ENCODE measurements at regions not wholly inside any gene's neighbourhood (a gene's known extent, or its start where the extent isn't known, plus 50 kb on each side); places are given as distances from the start of the nearest gene placed in this dataset.
A peak's percentile ranks its signal among the peaks of the same experiment; 100 is the strongest.

GRCh38 chr2:156215656-156216055 lies 116.9 kb downstream of the NR4A2 start:
- TF ChIP-seq, protein P1, sequence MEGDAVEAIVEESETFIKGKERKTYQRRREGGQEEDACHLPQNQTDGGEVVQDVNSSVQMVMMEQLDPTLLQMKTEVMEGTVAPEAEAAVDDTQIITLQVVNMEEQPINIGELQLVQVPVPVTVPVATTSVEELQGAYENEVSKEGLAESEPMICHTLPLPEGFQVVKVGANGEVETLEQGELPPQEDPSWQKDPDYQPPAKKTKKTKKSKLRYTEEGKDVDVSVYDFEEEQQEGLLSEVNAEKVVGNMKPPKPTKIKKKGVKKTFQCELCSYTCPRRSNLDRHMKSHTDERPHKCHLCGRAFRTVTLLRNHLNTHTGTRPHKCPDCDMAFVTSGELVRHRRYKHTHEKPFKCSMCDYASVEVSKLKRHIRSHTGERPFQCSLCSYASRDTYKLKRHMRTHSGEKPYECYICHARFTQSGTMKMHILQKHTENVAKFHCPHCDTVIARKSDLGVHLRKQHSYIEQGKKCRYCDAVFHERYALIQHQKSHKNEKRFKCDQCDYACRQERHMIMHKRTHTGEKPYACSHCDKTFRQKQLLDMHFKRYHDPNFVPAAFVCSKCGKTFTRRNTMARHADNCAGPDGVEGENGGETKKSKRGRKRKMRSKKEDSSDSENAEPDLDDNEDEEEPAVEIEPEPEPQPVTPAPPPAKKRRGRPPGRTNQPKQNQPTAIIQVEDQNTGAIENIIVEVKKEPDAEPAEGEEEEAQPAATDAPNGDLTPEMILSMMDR (IDR thresholded peaks at IDR 0.05; ENCODE audit: low read length, missing control alignments): no peak
- no peak overlapping the region for H3K4me3 ChIP-seq (replicated peaks; ENCODE audit: low read depth, low read length)
- no peak for DNase-seq (ENCODE audit: low read depth)

DNA sequence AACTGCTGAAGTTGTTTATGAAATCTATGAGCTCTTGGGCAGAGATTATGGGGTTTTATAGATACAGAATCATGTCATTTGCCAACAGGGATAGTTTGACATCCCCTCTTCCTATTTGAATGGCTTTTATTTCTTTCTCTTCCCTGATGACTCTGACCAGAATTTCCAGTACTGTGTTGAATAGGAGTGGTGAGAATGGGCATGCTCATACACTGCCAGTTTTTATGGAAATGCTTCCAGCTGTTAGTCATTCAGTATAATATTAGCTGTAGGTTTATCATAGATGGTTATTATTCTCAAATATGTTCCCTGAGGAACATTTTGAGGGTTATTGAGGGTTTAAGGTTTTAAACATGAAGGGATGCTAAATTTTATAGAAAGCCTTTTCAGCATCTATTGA lies 121.2 kb downstream of the NR4A2 start:
- TF ChIP-seq, protein P1 (IDR thresholded peaks at IDR 0.05; ENCODE audit: low read length, missing control alignments): no peak

GRCh38 chr2:156206355-156206754 lies 126.2 kb downstream of the NR4A2 start:
- no peak overlapping the region for H3K4me3 ChIP-seq (replicated peaks; ENCODE audit: low read depth, low read length)
- DNase-seq (ENCODE audit: low read depth): no peak
- TF ChIP-seq, protein P1 (IDR thresholded peaks at IDR 0.05; ENCODE audit: low read length, missing control alignments): no peak

More for the DNA sequence above, 121.2 kb downstream of the NR4A2 start:
- DNase-seq (ENCODE audit: low read depth): no peak
- H3K4me3 ChIP-seq (replicated peaks; ENCODE audit: low read depth, low read length): no peak overlapping the region

GRCh38 chr2:156199588-156199987 lies 132.9 kb downstream of the NR4A2 start:
- TF ChIP-seq, protein P1 (IDR thresholded peaks at IDR 0.05; ENCODE audit: low read length, missing control alignments): no peak
- H3K4me3 ChIP-seq (replicated peaks; ENCODE audit: low read depth, low read length): no peak overlapping the region
- no peak for DNase-seq (ENCODE audit: low read depth)

DNA sequence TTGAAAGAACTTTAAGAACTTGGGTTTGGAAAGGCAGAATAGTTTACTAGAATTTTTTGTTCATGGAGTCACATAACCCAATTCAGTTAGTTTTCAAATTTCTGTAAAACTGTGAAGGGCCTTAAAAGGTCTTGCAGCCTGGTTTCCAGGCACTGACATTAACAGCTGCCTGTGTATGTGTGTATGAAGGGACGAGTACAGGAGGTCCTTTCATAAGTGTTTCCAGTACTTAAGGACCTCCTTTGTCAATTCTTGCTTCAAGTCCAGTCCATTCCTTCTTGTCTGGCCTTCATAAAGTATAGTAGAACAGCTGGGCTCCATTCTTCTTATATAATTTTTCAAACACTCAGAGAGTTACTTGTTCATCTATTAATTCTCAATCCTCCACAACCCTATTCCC lies 136.5 kb downstream of the NR4A2 start:
- TF ChIP-seq, protein P1 (IDR thresholded peaks at IDR 0.05; ENCODE audit: low read length, missing control alignments): no peak
- H3K4me3 ChIP-seq (replicated peaks; ENCODE audit: low read depth, low read length): no peak overlapping the region
- DNase-seq (ENCODE audit: low read depth): no peak

GRCh38 chr2:156192468-156192867 lies 140.1 kb downstream of the NR4A2 start:
- no peak for DNase-seq (ENCODE audit: low read depth)
- no peak overlapping the region for H3K4me3 ChIP-seq (replicated peaks; ENCODE audit: low read depth, low read length)
- TF ChIP-seq, protein P1 (IDR thresholded peaks at IDR 0.05; ENCODE audit: low read length, missing control alignments): peak; percentile 25

GRCh38 chr2:156191527-156191926 lies 141.0 kb downstream of the NR4A2 start:
- TF ChIP-seq, protein P1 (IDR thresholded peaks at IDR 0.05; ENCODE audit: low read length, missing control alignments): no peak
- peak; percentile 1 for DNase-seq (ENCODE audit: low read depth)
- H3K4me3 ChIP-seq (replicated peaks; ENCODE audit: low read depth, low read length): no peak overlapping the region

All from fibroblast of pulmonary artery (primary cell).